Mucosa of descending colon (tissue), 3 donors: ENCODE measurements at regions not wholly inside any gene's neighbourhood (a gene's known extent, or its start where the extent isn't known, plus 50 kb on each side); places are given as distances from the start of the nearest gene placed in this dataset.

Experiments used
- ATAC-seq: fragments of 200-7000 bp; cut with Tn5 transposase; one replicate; pipeline ENCODE4 v1.9.1; 2020; ENCODE audit warnings: mild to moderate bottlenecking, moderate library complexity
- DNase-seq, 3 donors: peaks; one replicate each; pipeline ENCODE4 v3.0.0-alpha.2; 2020
- H3K36me3 ChIP-seq: fragments of 200-600 bp; one replicate; pipeline ENCODE4 v1.8.0; 2021; ENCODE audit warnings: low read depth, mild to moderate bottlenecking
- H3K4me1 ChIP-seq: fragments of 200-600 bp; one replicate; pipeline ENCODE4 v1.8.0; 2021; ENCODE audit warnings: low read depth, mild to moderate bottlenecking
- H3K4me3 ChIP-seq: fragments of 200-600 bp; one replicate; pipeline ENCODE4 v1.8.0; 2021; ENCODE audit warnings: mild to moderate bottlenecking
- H3K9me3 ChIP-seq: fragments of 200-600 bp; one replicate; pipeline ENCODE4 v1.8.0; 2021; ENCODE audit warnings: mild to moderate bottlenecking
- CTCF ChIP-seq: fragments of 200-600 bp; IDR thresholded peaks from one replicate; pipeline ENCODE4 v1.8.0; 2022; ENCODE audit warnings: antibody characterized with exemption, mild to moderate bottlenecking
- intact Hi-C, 2 donors: fragments of 100-400 bp; cut with DNase I in 1 of 2; cut with micrococcal nuclease in 1 of 2; formaldehyde crosslinking; loops; one replicate each; pipeline versions ENCODE4 v1.11.0 to v1.11.1; 2022; cut with DNase I, micrococcal nuclease
- donor health status: DM: no; HTN: no; CAD: no; lungs with moderate emphysema.
- donor health status: DM: no; HTN: no; CAD: no.
- donor health status: DM: no; HTN: yes; CAD: no.

DNA sequence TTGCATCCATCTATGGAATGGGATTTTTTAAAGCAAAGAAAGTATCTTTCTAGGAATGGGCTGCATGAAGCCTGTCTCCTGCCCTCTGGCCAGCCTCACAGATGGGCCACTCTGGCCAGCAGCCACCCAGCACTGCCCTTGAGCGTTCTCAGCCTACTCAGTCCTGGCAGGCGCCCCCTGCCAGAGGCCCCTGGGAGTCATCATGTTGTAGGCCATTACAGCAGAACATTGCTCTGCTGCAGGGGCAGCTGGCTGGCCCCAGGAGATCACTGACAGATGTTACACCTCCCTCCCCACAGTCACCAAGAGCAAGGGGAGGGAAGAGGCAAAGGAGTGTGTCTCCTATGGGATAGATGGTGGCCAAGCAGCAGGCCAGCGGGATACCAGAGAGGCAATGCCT lies 363.7 kb downstream of the NXPE2 start:
- Histone ChIP-seq H3K9me3 (no peaks in the 10 kb centered on the region), H3K36me3 (no peaks in the 10 kb centered on the region), H3K4me1 (no peaks in the 10 kb centered on the region), H3K4me3 (no peak overlapping the region)
- intact Hi-C loops, result no loop called here
- no peak for ATAC-seq
- no peak for DNase-seq
- TF ChIP-seq CTCF, result no peak

DNA sequence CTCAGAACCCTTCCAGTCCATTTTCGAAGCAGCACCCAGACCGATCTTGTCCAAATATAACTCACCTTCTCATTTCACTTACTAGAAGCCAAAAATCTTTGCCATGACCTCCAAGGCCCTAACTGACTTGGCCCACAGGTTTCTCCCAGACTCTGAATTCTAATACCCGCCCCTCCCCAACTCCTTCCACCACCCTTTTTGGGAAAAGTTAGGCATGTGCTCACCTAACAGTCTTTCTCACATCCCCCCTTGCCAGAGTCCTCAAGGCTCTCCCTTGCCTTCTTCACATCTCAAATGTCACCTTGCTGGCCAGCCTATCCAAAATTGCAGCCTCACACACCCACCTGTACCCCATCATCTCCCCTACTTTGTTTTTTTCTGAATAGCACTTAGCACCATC lies 369.3 kb downstream of the NXPE2 start:
- intact Hi-C loops, result no loop called here
- H3K9me3 ChIP-seq, result no peaks in the 10 kb centered on the region

DNA sequence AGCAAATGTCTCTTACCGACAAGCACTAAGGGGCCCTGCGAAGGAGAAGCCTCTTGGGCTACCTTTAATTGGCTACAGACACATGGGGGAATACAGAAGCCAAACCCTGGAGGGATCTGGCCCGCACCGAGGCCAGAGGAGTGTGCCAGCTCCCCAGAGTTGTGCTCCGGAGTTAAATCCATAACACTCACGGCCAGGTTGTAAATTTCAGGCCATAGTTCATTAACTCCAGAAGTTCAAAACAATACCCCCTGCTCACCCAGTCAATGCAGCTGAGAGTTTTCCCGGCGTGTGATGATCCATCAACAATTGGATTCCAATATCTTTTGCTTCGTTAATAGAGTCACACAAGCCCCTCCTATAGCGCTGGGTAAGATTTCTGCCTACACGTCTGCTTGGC lies 371.5 kb downstream of the NXPE2 start:
- Histone ChIP-seq H3K36me3 (no peaks in the 10 kb centered on the region), H3K4me1 (no peaks in the 10 kb centered on the region), H3K4me3 (no peak overlapping the region), H3K9me3 (no peaks in the 10 kb centered on the region)
- intact Hi-C loops, result no loop called here
- no peak for DNase-seq
- no peak for ATAC-seq
- no peak for TF ChIP-seq CTCF

More for the DNA sequence above, 369.3 kb downstream of the NXPE2 start:
- Histone ChIP-seq H3K4me1 (no peaks in the 10 kb centered on the region), H3K36me3 (no peaks in the 10 kb centered on the region), H3K4me3 (no peak overlapping the region)
- DNase-seq, result no peak
- no peak for ATAC-seq
- TF ChIP-seq CTCF, result no peak

- no peaks in the 10 kb centered on the region for H3K36me3 ChIP-seq
- intact Hi-C loops, result no loop called here
- no peak overlapping the region for H3K4me3 ChIP-seq
- TF ChIP-seq CTCF, result no peak
- ATAC-seq (no peak), DNase-seq (no peak)
- H3K9me3 ChIP-seq, result no peaks in the 10 kb centered on the region
- H3K4me1 ChIP-seq, result no peaks in the 10 kb centered on the region
These were observed 372.4 kb downstream of the NXPE2 start for GRCh38 chr11:115050756-115051155.

- no peak overlapping the region for H3K4me3 ChIP-seq
- H3K9me3 ChIP-seq, result peaks cover 10% of the 10 kb centered on the region
- intact Hi-C loops, result no loop called here
- ATAC-seq (no peak), DNase-seq (no peak)
- no peaks in the 10 kb centered on the region for H3K36me3 ChIP-seq
- no peaks in the 10 kb centered on the region for H3K4me1 ChIP-seq
- TF ChIP-seq CTCF, result no peak
These were observed 373.7 kb downstream of the NXPE2 start for GRCh38 chr11:115051938-115052590.

- no peaks in the 10 kb centered on the region for H3K36me3 ChIP-seq
- ATAC-seq, result no peak
- intact Hi-C loops, result no loop called here
These were observed 374.3 kb downstream of the NXPE2 start for GRCh38 chr11:115052601-115053000.

More at GRCh38 chr11:115052601-115053000, 374.3 kb downstream of the NXPE2 start:
- Histone ChIP-seq H3K4me3 (no peak overlapping the region), H3K9me3 (peaks cover 11% of the 10 kb centered on the region), H3K4me1 (no peaks in the 10 kb centered on the region)
- no peak for DNase-seq
- no peak for TF ChIP-seq CTCF
